HepG2 (cell line): ENCODE measurements at regions not wholly inside any gene's neighbourhood (a gene's known extent, or its start where the extent isn't known, plus 50 kb on each side); places are given as distances from the start of the nearest gene placed in this dataset.

Experiments
- ASH2L ChIP-seq: fragments of 300-600, 200-600 bp; sonication (generic); IDR thresholded peaks from 2 replicates; pipeline ENCODE4 v1.7.0; 2017; ENCODE audit warnings: low read depth, mild to moderate bottlenecking, moderate library complexity, mixed read lengths, low read length; ENCODE audit not compliant: insufficient read length
- ATF7 ChIP-seq, 2 experiments: fragments of 450-650 bp in 1 of 2; sonication (generic) in 1 of 2; formaldehyde crosslinking in 1 of 2; IDR thresholded peaks; 2 replicates each; pipeline versions ENCODE4 v1.4.0 to v1.6.1; 2016 to 2020; ENCODE audit warnings: antibody characterized with exemption in 1 of 2, mild to moderate bottlenecking in 1 of 2, missing genetic modification reagents in 1 of 2
- DNMT3B ChIP-seq: conservative IDR thresholded peaks from 2 replicates; pipeline ENCODE4 v1.6.1; 2016; ENCODE audit warnings: missing biosample characterization, control low read depth
- EED ChIP-seq: sonication (generic); formaldehyde crosslinking; IDR thresholded peaks from 2 replicates; pipeline ENCODE4 v1.5.0; 2020; ENCODE audit warnings: mild to moderate bottlenecking, missing genetic modification reagents
- EP300 ChIP-seq, 3 experiments: sonication (generic) in 1 of 3; formaldehyde crosslinking in 1 of 3; IDR thresholded peaks; 2 replicates each; pipeline versions ENCODE4 v1.5.1 to v1.6.1; 2011 to 2020; ENCODE audit warnings: low read depth in 2 of 3, low read length in 2 of 3, borderline replicate concordance in 1 of 3, improper control_type of control experiment in 1 of 3, mild to moderate bottlenecking in 1 of 3, missing genetic modification reagents in 1 of 3, moderate library complexity in 1 of 3
- FOXP1 ChIP-seq, 2 experiments: fragments of 450-650 bp in 1 of 2; IDR thresholded peaks; 2 replicates each; pipeline ENCODE4 v1.6.1; 2017 to 2018; ENCODE audit warnings: antibody characterized with exemption in 1 of 2
- HNRNPUL1 ChIP-seq: fragments of 200-400 bp; formaldehyde crosslinking; IDR thresholded peaks from 2 replicates; pipeline ENCODE4 v1.6.1; 2017; ENCODE audit warnings: low read depth, mild to moderate bottlenecking, low read length, moderate library complexity
- HOXD1 ChIP-seq: sonication (generic); formaldehyde crosslinking; IDR thresholded peaks from 2 replicates; pipeline ENCODE4 v1.5.0; 2020; ENCODE audit warnings: missing genetic modification reagents
- KLF13 ChIP-seq: sonication (generic); formaldehyde crosslinking; IDR thresholded peaks from 2 replicates; pipeline ENCODE4 v1.4.0; 2020; ENCODE audit warnings: mild to moderate bottlenecking, missing genetic modification reagents
- MED8 ChIP-seq: sonication (generic); formaldehyde crosslinking; IDR thresholded peaks from 2 replicates; pipeline ENCODE4 v1.8.1; 2023; ENCODE audit warnings: mild to moderate bottlenecking, missing genetic modification reagents; ENCODE audit not compliant: insufficient replicate concordance
- PLRG1 ChIP-seq: fragments of 450-650 bp; conservative IDR thresholded peaks from 2 replicates; pipeline ENCODE4 v1.6.1; 2016
- SPEN ChIP-seq: sonication (generic); formaldehyde crosslinking; IDR thresholded peaks from 2 replicates; pipeline ENCODE4 v1.5.1; 2020; ENCODE audit warnings: low read depth, mild to moderate bottlenecking, missing genetic modification reagents
- STAT6 ChIP-seq: sonication (generic); formaldehyde crosslinking; IDR thresholded peaks from 2 replicates; pipeline ENCODE4 v1.4.0; 2020; ENCODE audit warnings: missing genetic modification reagents, mild to moderate bottlenecking, borderline replicate concordance
- TAF15 ChIP-seq: fragments of 200-400 bp; formaldehyde crosslinking; IDR thresholded peaks from one replicate; pipeline ENCODE4 v1.6.1; 2018; ENCODE audit warnings: mild to moderate bottlenecking, low read depth, low read length; ENCODE audit not compliant: poor library complexity, severe bottlenecking
- YY1 ChIP-seq: IDR thresholded peaks from 2 replicates; pipeline ENCODE4 v1.6.1; 2011; ENCODE audit warnings: low read length, low read depth, moderate library complexity, mild to moderate bottlenecking; ENCODE audit not compliant: insufficient read depth, insufficient replicate concordance
- ZFX ChIP-seq: sonication (generic); formaldehyde crosslinking; IDR thresholded peaks from 2 replicates; pipeline ENCODE4 v1.4.0; 2020; ENCODE audit warnings: mild to moderate bottlenecking, low read depth, missing genetic modification reagents, moderate library complexity
- ZNF430 ChIP-seq: sonication (generic); formaldehyde crosslinking; IDR thresholded peaks from 2 replicates; pipeline ENCODE4 v1.9.0; 2021; ENCODE audit warnings: mild to moderate bottlenecking, missing genetic modification reagents
- ZNF562 ChIP-seq: sonication (generic); formaldehyde crosslinking; IDR thresholded peaks from 2 replicates; pipeline ENCODE4 v1.8.0; 2022; ENCODE audit warnings: missing genetic modification reagents, borderline replicate concordance
- ZNF687 ChIP-seq: sonication (generic); formaldehyde crosslinking; IDR thresholded peaks from 2 replicates; pipeline ENCODE4 v1.5.1; 2020; ENCODE audit warnings: mild to moderate bottlenecking, missing genetic modification reagents, moderate library complexity
- ZNF788 ChIP-seq: sonication (generic); formaldehyde crosslinking; IDR thresholded peaks from 2 replicates; pipeline ENCODE4 v1.5.0; 2020; ENCODE audit warnings: mild to moderate bottlenecking, missing genetic modification reagents, borderline replicate concordance
- ZSCAN31 ChIP-seq: sonication (generic); formaldehyde crosslinking; IDR thresholded peaks from 2 replicates; pipeline ENCODE4 v1.5.0; 2020; ENCODE audit warnings: low read depth, mild to moderate bottlenecking, missing genetic modification reagents

- TF ChIP-seq ZSCAN31 (CRISPR knock-in tag) (peak; percentile 95), KLF13 (CRISPR knock-in tag) (no peak), ZNF430 (CRISPR knock-in tag) (no peak), EP300 (IDR thresholded peaks at IDR 0.05; ENCODE audit: low read depth in 2 of 2, low read length in 2 of 2) (peak in 1 of 2 experiments; percentile 1; a peak in 1 of 4 replicates), EP300 (CRISPR knock-in tag; IDR thresholded peaks at IDR 0.05; ENCODE audit: borderline replicate concordance) (peak; percentile 30; the same call in 1 of the 2 replicates), SPEN (CRISPR knock-in tag) (peak; percentile 54; the same call in 1 of the 2 replicates), ZFX (CRISPR knock-in tag) (peak; percentile 60; the same call in 1 of the 2 replicates), TAF15 (no peak), ZNF562 (CRISPR knock-in tag) (no peak), ZNF788 (CRISPR knock-in tag) (peak; percentile 88; the same call in 1 of the 2 replicates), PLRG1 (no peak), HOXD1 (CRISPR knock-in tag) (no peak), ASH2L (no peak), YY1 (no peak), EED (CRISPR knock-in tag) (peak; percentile 82; the same call in 1 of the 2 replicates), HNRNPUL1 (no peak), DNMT3B (CRISPR knock-in tag) (0 out of 2 replicates have a peak, but pooled peaks have one; percentile 19), MED8 (CRISPR knock-in tag) (no peak), ATF7 (IDR thresholded peaks at IDR 0.05) (no peak), ATF7 (CRISPR knock-in tag; IDR thresholded peaks at IDR 0.05) (0 out of 2 replicates have a peak, but pooled peaks have one; percentile 45), ZNF687 (CRISPR knock-in tag) (peak; percentile 94), FOXP1 (IDR thresholded peaks at IDR 0.05) (no peak), FOXP1 (CRISPR knock-in tag; IDR thresholded peaks at IDR 0.05) (no peak), STAT6 (no peak; the same call in 1 of the 2 replicates)
These were observed 59.1 kb upstream of the PTPN1 start (continued) for GRCh38 chr20:50450881-50451752.
